H1 (cell line): ENCODE measurements at regions not wholly inside any gene's neighbourhood (a gene's known extent, or its start where the extent isn't known, plus 50 kb on each side); places are given as distances from the start of the nearest gene placed in this dataset.

ENCODE experiments used
- CTCF ChIA-PET: fragments of 300-600 bp; sonication (Branson Sonifier 250); formaldehyde crosslinking; loops from one replicate; lab custom pipeline; 2021; ENCODE audit not compliant: partially characterized antibody; lab: Charles Lee
- POLR2A ChIA-PET: fragments of 300-600 bp; sonication (Branson Sonifier 250); formaldehyde crosslinking; loops from one replicate; lab custom pipeline; 2021; ENCODE audit warnings: inconsistent platforms; ENCODE audit not compliant: partially characterized antibody; lab: Charles Lee
- DNase-seq, 2 experiments: peaks; one replicate each; pipeline versions ENCODE4 v3.0.0 to v3.0.0-alpha.2; 2010 to 2022; ENCODE audit warnings: low spot score in 2 of 2, low read depth in 1 of 2, mixed read lengths in 1 of 2
- FAIRE-seq: peaks from 2 replicates; lab custom pipeline; 2011; peaks lifted over from hg19 to GRCh38; lab: Jason Lieb, UNC
- H2AFZ ChIP-seq: 2 replicates; pipeline ENCODE4 v1.8.1; 2012; ENCODE audit warnings: low read length, inconsistent platforms
- H2AK5ac ChIP-seq: 2 replicates; pipeline ENCODE4 v1.6.1; 2013; ENCODE audit warnings: low read depth, low read length
- H2BK120ac ChIP-seq: replicated peaks from 2 replicates; pipeline ENCODE3; 2013; ENCODE audit warnings: low read depth, low read length, inconsistent platforms
- H2BK12ac ChIP-seq: 2 replicates; pipeline ENCODE4 v1.6.1; 2013; ENCODE audit warnings: low read depth, low read length
- H2BK15ac ChIP-seq: 2 replicates; pipeline ENCODE4 v1.6.1; 2013; ENCODE audit warnings: low read length
- H2BK20ac ChIP-seq: 2 replicates; pipeline ENCODE4 v1.6.1; 2013; ENCODE audit warnings: low read length
- H2BK5ac ChIP-seq: 2 replicates; pipeline ENCODE4 v1.6.1; 2013; ENCODE audit warnings: low read depth, low read length
- H3K14ac ChIP-seq: 2 replicates; pipeline ENCODE4 v1.6.1; 2013; ENCODE audit warnings: inconsistent platforms; ENCODE audit not compliant: insufficient read length
- H3K18ac ChIP-seq: 2 replicates; pipeline ENCODE4 v1.6.1; 2013; ENCODE audit warnings: low read length; ENCODE audit errors: extremely low read depth
- H3K23ac ChIP-seq: 2 replicates; pipeline ENCODE4 v1.6.1; 2013; ENCODE audit warnings: inconsistent platforms; ENCODE audit not compliant: insufficient read length
- H3K23me2 ChIP-seq: 2 replicates; pipeline ENCODE4 v1.6.1; 2013; ENCODE audit warnings: low read depth, low read length
- H3K27ac ChIP-seq: 2 replicates; pipeline ENCODE4 v1.6.1; 2011; ENCODE audit warnings: low read depth, low read length, inconsistent platforms
- H3K27me3 ChIP-seq, 4 experiments: replicated peaks in 1 of 4; 1 replicate in 1 of 4; 2 replicates in 3 of 4; pipeline versions ENCODE4 v1.6.1 to v1.8.1; 2011 to 2013; ENCODE audit warnings: low read length in 3 of 4, mild to moderate bottlenecking in 3 of 4, inconsistent platforms in 2 of 4, mixed read lengths in 2 of 4, moderate library complexity in 1 of 4; ENCODE audit not compliant: control insufficient read depth in 3 of 4, insufficient read depth in 3 of 4; ENCODE audit errors: extremely low read depth in 1 of 4
- H3K36me3 ChIP-seq, 4 experiments: 2 replicates each; pipeline versions ENCODE4 v1.6.1 to v1.8.1; 2011 to 2013; ENCODE audit warnings: mild to moderate bottlenecking in 4 of 4, low read length in 3 of 4, moderate library complexity in 2 of 4, control low read depth in 1 of 4, inconsistent platforms in 1 of 4; ENCODE audit not compliant: insufficient read depth in 4 of 4, control insufficient read depth in 2 of 4
- H3K4ac ChIP-seq: replicated peaks from 2 replicates; pipeline ENCODE3; 2013; ENCODE audit warnings: low read length, low read depth, mixed read lengths, inconsistent platforms; ENCODE audit not compliant: insufficient read length
- H3K4me1 ChIP-seq, 4 experiments: replicated peaks in 1 of 4; 1 replicate in 1 of 4; 2 replicates in 3 of 4; pipeline versions ENCODE4 v1.6.1 to v1.8.1; 2011 to 2013; ENCODE audit warnings: low read length in 3 of 4, inconsistent platforms in 2 of 4, mixed read lengths in 1 of 4; ENCODE audit not compliant: insufficient read depth in 4 of 4, control insufficient read depth in 3 of 4
- H3K4me2 ChIP-seq, 2 experiments: 2 replicates each; pipeline versions ENCODE4 v1.6.1 to v1.8.1; 2011 to 2013; ENCODE audit warnings: low read depth in 2 of 2, low read length in 2 of 2, control low read depth in 1 of 2, inconsistent platforms in 1 of 2, mild to moderate bottlenecking in 1 of 2; ENCODE audit not compliant: insufficient read depth in 1 of 2
- H3K4me3 ChIP-seq, 4 experiments: fragments of 200-600, 300-600 bp in 1 of 4; sonication (generic), shearing (Covaris generic), sonication (Bioruptor Twin) in 1 of 4; 2 replicates each; pipeline versions ENCODE4 v1.5.1 to v1.8.1; 2011 to 2016; ENCODE audit warnings: low read length in 4 of 4, low read depth in 3 of 4, control low read depth in 2 of 4, inconsistent platforms in 2 of 4, mild to moderate bottlenecking in 2 of 4, mixed read lengths in 1 of 4, moderate library complexity in 1 of 4; ENCODE audit not compliant: insufficient read depth in 2 of 4; ENCODE audit errors: extremely low read depth in 1 of 4
- H3K56ac ChIP-seq: replicated peaks from 2 replicates; pipeline ENCODE3; 2013; ENCODE audit warnings: low read depth, mild to moderate bottlenecking, mixed read lengths, low read length, inconsistent platforms; ENCODE audit not compliant: insufficient read length
- H3K79me1 ChIP-seq: 2 replicates; pipeline ENCODE4 v1.6.1; 2013; ENCODE audit warnings: low read depth, low read length, control low read depth
- H3K79me2 ChIP-seq, 2 experiments: 2 replicates each; pipeline versions ENCODE4 v1.6.1 to v1.8.1; 2012 to 2013; ENCODE audit warnings: low read length in 2 of 2, mild to moderate bottlenecking in 2 of 2, inconsistent platforms in 1 of 2; ENCODE audit not compliant: insufficient read depth in 2 of 2, control insufficient read depth in 1 of 2
- H3K9ac ChIP-seq, 4 experiments: replicated peaks in 1 of 4; 1 replicate in 1 of 4; 2 replicates in 3 of 4; pipeline versions ENCODE4 v1.6.1 to v1.8.1; 2011 to 2013; ENCODE audit warnings: low read depth in 3 of 4, low read length in 3 of 4, control low read depth in 2 of 4, mild to moderate bottlenecking in 2 of 4, moderate library complexity in 2 of 4, inconsistent platforms in 1 of 4; ENCODE audit errors: extremely low read depth in 1 of 4
- H3K9me3 ChIP-seq, 2 experiments: 2 replicates each; pipeline versions ENCODE4 v1.6.1 to v1.8.1; 2012 to 2013; ENCODE audit warnings: mild to moderate bottlenecking in 2 of 2, moderate library complexity in 2 of 2, control low read depth in 1 of 2, inconsistent platforms in 1 of 2, low read depth in 1 of 2, low read length in 1 of 2, mixed read lengths in 1 of 2; ENCODE audit not compliant: insufficient read depth in 2 of 2
- H4K20me1 ChIP-seq, 2 experiments: replicated peaks in 1 of 2; 2 replicates each; pipeline versions ENCODE3 to v1.8.1; 2011 to 2013; ENCODE audit warnings: inconsistent platforms in 2 of 2, low read length in 2 of 2, mild to moderate bottlenecking in 1 of 2; ENCODE audit not compliant: insufficient read depth in 2 of 2, control insufficient read depth in 1 of 2
- H4K5ac ChIP-seq: 2 replicates; pipeline ENCODE4 v1.6.1; 2013; ENCODE audit warnings: low read length, low read depth, mixed read lengths, inconsistent platforms; ENCODE audit not compliant: insufficient read length
- H4K8ac ChIP-seq: 2 replicates; pipeline ENCODE4 v1.8.0; 2013; ENCODE audit warnings: mild to moderate bottlenecking, moderate library complexity, low read length, inconsistent platforms; ENCODE audit not compliant: insufficient read depth; ENCODE audit errors: extremely low read depth
- H4K91ac ChIP-seq: replicated peaks from 2 replicates; pipeline ENCODE3; 2013; ENCODE audit warnings: low read length, mixed read lengths, inconsistent platforms; ENCODE audit not compliant: insufficient read length
- SAP30 ChIP-seq: fragments of 300-600 bp; sonication (generic); IDR thresholded peaks from 2 replicates; pipeline ENCODE4 v1.7.1; 2012; ENCODE audit warnings: low read length, moderate library complexity, mild to moderate bottlenecking, inconsistent platforms; ENCODE audit not compliant: insufficient read depth, insufficient replicate concordance
- SRF ChIP-seq: IDR thresholded peaks from 2 replicates; pipeline ENCODE4 v1.6.1; 2011; ENCODE audit warnings: mild to moderate bottlenecking, low read depth, low read length, moderate library complexity

DNA sequence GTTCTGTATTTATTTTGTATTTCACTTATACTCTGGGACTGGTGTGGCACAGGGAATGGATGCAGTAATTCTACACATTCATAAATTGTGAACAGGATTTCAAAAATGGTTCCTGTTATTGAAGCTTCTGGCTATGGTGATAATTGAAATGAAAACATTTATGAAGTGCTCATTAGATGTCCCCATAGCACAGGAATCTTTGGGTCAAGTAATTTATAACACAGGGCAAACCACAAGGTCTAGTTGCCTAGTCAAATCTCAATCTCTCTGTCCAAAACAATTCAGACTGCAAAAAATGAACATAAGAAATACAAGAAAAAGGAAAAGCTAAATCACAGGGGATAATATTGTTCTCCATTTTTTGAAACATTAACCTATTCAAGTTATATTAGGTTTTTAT is 117.5 kb upstream of the PTPRG start:
- Histone ChIP-seq H3K27ac (no peak overlapping the region), H3K79me2 (no peaks in the 10 kb centered on the region), H3K36me3 (no peaks in the 10 kb centered on the region), H4K91ac (no peak overlapping the region), H3K14ac (no peak overlapping the region), H4K8ac (no peak overlapping the region), H4K5ac (no peak overlapping the region), H3K4me2 (no peak overlapping the region), H3K23me2 (no peaks in the 10 kb centered on the region), H4K20me1 (no peaks in the 10 kb centered on the region), H3K27me3 (no peaks in the 10 kb centered on the region), H3K9me3 (no peaks in the 10 kb centered on the region), H2AK5ac (no peak overlapping the region), H3K4ac (no peak overlapping the region), H3K18ac (no peak overlapping the region), H3K9ac (no peak overlapping the region), H2BK12ac (no peak overlapping the region), H2BK5ac (no peak overlapping the region), H3K56ac (no peak overlapping the region), H3K23ac (no peak overlapping the region), H3K79me1 (no peaks in the 10 kb centered on the region), H2BK15ac (no peak overlapping the region), H2AFZ (no peak overlapping the region), H2BK20ac (no peak overlapping the region), H2BK120ac (no peak overlapping the region), H3K4me1 (no peaks in the 10 kb centered on the region), H3K4me3 (no peak overlapping the region)
- CTCF ChIA-PET = no interaction called here
- DNase-seq (no peak), FAIRE-seq (no peak)
- POLR2A ChIA-PET = no interaction called here
- TF ChIP-seq SAP30 = no peak
- no peak for TF ChIP-seq SRF
